Left lung (tissue), 4 donors: ENCODE measurements at regions not wholly inside any gene's neighbourhood (a gene's known extent, or its start where the extent isn't known, plus 50 kb on each side); places are given as distances from the start of the nearest gene placed in this dataset.

Source experiments
- ATAC-seq: fragments of 200-7000 bp; cut with Tn5 transposase; one replicate; pipeline ENCODE4 v1.9.1; 2020; ENCODE audit warnings: moderate library complexity
- DNase-seq, 4 donors: peaks; one replicate each; pipeline ENCODE4 v3.0.0-alpha.2; 2013 to 2020
- H3K27ac ChIP-seq, 2 donors: fragments of 200-600 bp; sonication (generic) in 1 of 2; one replicate each; pipeline versions ENCODE4 v1.5.0 to v1.8.0; 2020 to 2021
- H3K27me3 ChIP-seq, 2 donors: fragments of 200-600 bp; sonication (generic) in 1 of 2; one replicate each; pipeline versions ENCODE4 v1.5.0 to v1.8.0; 2020 to 2021
- H3K36me3 ChIP-seq, 2 donors: fragments of 200-600 bp; sonication (generic) in 1 of 2; one replicate each; pipeline versions ENCODE4 v1.5.0 to v1.8.0; 2020 to 2021
- H3K4me1 ChIP-seq, 2 donors: fragments of 200-600 bp; one replicate each; pipeline ENCODE4 v1.8.0; 2021
- H3K4me3 ChIP-seq, 2 donors: fragments of 200-600 bp; sonication (generic) in 1 of 2; one replicate each; pipeline versions ENCODE4 v1.5.0 to v1.8.0; 2020 to 2021; ENCODE audit warnings: mild to moderate bottlenecking in 1 of 2
- H3K9me3 ChIP-seq, 2 donors: fragments of 200-600 bp; sonication (generic) in 1 of 2; one replicate each; pipeline versions ENCODE4 v1.5.0 to v1.8.0; 2020 to 2021
- intact Hi-C, 2 donors: fragments of 100-400 bp; cut with DNase I; formaldehyde crosslinking; loops; one replicate each; pipeline versions ENCODE4 v1.11.2 to v1.14.2; 2022
- TF ChIP-seq, protein P1 (sequence below), 2 donors: fragments of 200-600 bp; sonication (generic) in 1 of 2; IDR thresholded peaks; one replicate each; pipeline versions ENCODE4 v1.5.0 to v1.8.0; 2021; ENCODE audit warnings: antibody characterized with exemption in 2 of 2
- donor health status: DM: no; HTN: yes; CAD: no.
- donor health status: DM: no; HTN: no; CAD: no.

DNA sequence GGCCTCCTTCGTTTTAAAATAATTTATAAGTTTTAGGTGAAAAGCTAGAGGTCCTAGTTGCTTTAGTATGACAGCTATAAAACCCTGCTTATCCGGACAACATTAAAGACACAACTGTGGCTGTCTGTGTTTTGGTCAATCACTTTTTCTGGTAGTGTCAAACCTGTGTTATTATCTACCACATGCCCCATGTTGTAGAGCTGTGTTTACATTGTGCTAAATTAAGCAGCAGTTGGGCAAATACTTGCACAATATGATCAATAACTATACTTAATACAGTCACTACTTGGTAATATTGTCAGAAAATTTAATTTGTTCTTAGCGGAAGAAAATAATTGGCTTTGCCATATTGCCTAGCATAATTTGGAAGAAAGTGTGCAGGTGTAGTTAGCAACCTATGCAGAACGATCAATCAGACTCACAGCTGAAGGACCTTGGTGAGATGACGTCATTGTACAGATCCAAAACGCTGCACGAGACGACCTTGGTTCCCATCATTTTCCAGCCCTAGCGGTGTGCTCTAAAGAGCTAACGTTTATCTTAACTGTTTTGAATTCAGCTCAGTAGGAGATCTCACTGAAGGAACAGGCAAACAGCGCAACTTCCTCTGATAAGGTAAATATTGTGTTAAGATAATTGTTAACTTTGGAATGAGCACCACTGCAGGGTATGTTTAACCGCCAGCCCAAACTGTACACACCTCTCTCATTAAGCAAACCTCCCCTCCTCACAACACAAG is 476.6 kb downstream of the IRS2 start:
- Histone ChIP-seq H3K27ac (no peak overlapping the region), H3K27me3 (no peaks in the 10 kb centered on the region), H3K9me3 (no peaks in the 10 kb centered on the region), H3K4me3 (no peak overlapping the region), H3K36me3 (no peaks in the 10 kb centered on the region), H3K4me1 (no peaks in the 10 kb centered on the region)
- intact Hi-C loops = no loop called here
- TF ChIP-seq, protein P1, sequence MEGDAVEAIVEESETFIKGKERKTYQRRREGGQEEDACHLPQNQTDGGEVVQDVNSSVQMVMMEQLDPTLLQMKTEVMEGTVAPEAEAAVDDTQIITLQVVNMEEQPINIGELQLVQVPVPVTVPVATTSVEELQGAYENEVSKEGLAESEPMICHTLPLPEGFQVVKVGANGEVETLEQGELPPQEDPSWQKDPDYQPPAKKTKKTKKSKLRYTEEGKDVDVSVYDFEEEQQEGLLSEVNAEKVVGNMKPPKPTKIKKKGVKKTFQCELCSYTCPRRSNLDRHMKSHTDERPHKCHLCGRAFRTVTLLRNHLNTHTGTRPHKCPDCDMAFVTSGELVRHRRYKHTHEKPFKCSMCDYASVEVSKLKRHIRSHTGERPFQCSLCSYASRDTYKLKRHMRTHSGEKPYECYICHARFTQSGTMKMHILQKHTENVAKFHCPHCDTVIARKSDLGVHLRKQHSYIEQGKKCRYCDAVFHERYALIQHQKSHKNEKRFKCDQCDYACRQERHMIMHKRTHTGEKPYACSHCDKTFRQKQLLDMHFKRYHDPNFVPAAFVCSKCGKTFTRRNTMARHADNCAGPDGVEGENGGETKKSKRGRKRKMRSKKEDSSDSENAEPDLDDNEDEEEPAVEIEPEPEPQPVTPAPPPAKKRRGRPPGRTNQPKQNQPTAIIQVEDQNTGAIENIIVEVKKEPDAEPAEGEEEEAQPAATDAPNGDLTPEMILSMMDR (IDR thresholded peaks at IDR 0.05) = no peak
- peak in 1 of 4 donors; percentile 5 for DNase-seq
- ATAC-seq = peak; percentile 74

DNA sequence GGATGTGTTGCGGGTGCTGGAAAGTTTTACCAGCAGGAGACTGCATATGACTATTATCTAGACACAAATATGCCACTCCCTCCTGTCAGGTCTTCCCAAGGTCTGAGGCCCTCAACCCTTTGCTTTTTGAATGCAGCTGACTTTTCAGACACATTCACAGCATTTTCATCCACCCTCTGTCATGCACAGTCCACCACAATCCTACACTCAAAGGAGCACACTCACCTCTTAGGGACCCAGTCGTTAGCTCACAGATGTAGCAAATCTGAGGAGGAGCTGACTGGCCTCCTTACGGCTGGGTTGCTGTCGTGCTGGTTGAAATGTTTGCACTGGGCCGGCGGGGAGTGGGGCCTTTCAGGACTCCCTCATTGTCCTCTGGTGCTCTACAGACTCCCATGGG is 479.4 kb downstream of the IRS2 start:
- Histone ChIP-seq H3K4me1 (no peaks in the 10 kb centered on the region), H3K36me3 (no peaks in the 10 kb centered on the region), H3K9me3 (no peaks in the 10 kb centered on the region), H3K27me3 (no peaks in the 10 kb centered on the region), H3K4me3 (no peak overlapping the region), H3K27ac (no peak overlapping the region)
- no peak for ATAC-seq
- intact Hi-C loops = no loop called here
- no peak for DNase-seq
- TF ChIP-seq, protein P1 (IDR thresholded peaks at IDR 0.05) = no peak

DNA sequence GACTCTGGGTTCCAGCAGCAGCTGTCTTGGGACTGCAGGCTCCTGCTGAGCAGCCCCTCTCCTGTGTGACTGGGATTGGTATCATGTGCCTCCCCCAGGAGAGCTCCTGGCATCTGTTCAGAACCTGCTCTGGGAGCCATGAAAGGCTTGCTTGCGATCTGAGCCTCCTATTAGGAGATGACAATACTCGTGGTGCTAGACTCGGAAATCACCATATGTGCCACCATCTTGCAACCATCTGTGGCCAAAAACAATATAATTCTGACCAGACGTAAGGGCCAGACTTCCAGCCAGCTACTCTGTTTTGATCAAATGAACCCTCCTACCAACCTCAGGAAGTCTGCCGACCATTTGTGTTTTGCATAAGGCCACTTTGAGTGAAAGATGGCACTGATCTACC is 484.7 kb downstream of the IRS2 start:
- TF ChIP-seq, protein P1 (IDR thresholded peaks at IDR 0.05) = no peak
- intact Hi-C loops = no loop called here
- no peaks in the 10 kb centered on the region for H3K9me3 ChIP-seq
- no peaks in the 10 kb centered on the region for H3K36me3 ChIP-seq
- no peaks in the 10 kb centered on the region for H3K4me1 ChIP-seq
- no peaks in the 10 kb centered on the region for H3K27me3 ChIP-seq
- ATAC-seq (no peak), DNase-seq (no peak)
- no peak overlapping the region for H3K4me3 ChIP-seq
- no peak overlapping the region for H3K27ac ChIP-seq

DNA sequence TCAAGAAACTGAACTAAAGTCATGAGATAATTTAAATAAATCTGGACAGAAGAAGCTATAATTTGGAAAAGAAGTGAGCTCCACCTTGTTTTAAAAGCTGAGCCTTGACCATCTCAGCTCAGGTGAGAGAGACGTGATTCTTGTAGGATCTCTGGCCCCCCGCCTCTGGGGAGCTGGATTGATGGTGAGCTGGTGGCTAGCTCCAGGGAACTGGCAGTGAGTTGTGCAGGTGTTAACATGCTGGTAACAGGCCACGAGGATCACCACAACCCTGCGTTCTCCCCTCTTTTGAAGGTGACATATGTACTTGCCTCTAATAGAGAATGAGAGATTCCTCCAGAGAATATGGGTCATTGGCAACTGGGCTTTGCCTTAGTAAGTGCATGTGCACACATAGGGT is 485.1 kb downstream of the IRS2 start:
- TF ChIP-seq, protein P1 (IDR thresholded peaks at IDR 0.05) = no peak
- no peak for DNase-seq
- intact Hi-C loops = no loop called here
- no peaks in the 10 kb centered on the region for H3K27me3 ChIP-seq
- H3K36me3 ChIP-seq = no peaks in the 10 kb centered on the region
- H3K4me1 ChIP-seq = no peaks in the 10 kb centered on the region
- H3K4me3 ChIP-seq = no peak overlapping the region
- no peaks in the 10 kb centered on the region for H3K9me3 ChIP-seq
- ATAC-seq = no peak
- H3K27ac ChIP-seq = no peak overlapping the region

DNA sequence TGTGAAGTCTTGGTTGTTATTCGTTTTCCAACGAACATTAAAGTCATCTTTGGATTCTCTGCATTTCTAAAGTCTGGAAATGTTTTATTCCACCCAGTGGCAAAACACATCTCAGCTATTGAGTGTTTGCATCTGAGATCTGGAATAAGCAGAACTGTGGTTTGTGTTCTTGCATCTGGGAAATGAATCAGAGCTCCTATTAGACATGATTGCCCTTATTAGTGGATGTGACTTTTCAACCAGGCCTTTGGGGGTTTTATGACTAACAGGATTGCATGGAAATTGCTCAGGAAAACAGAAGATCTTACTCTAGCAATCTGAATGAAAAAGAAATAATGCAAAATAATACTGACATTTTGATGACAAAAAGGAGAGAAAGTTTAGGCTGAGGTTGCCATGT is 488.8 kb downstream of the IRS2 start:
- H3K4me1 ChIP-seq = no peaks in the 10 kb centered on the region
- peaks cover 0 to 6% of the 10 kb centered on the region in 2 donors for H3K9me3 ChIP-seq
- no peaks in the 10 kb centered on the region for H3K27me3 ChIP-seq
- TF ChIP-seq, protein P1 (IDR thresholded peaks at IDR 0.05) = no peak
- H3K4me3 ChIP-seq = no peak overlapping the region
- H3K27ac ChIP-seq = no peak overlapping the region
- DNase-seq (no peak), ATAC-seq (no peak)
- no peaks in the 10 kb centered on the region for H3K36me3 ChIP-seq
- intact Hi-C loops = no loop called here
